H1 (cell line): ENCODE measurements at regions not wholly inside any gene's neighbourhood (a gene's known extent, or its start where the extent isn't known, plus 50 kb on each side); places are given as distances from the start of the nearest gene placed in this dataset.

Experiments
- CTCF ChIA-PET: fragments of 300-600 bp; sonication (Branson Sonifier 250); formaldehyde crosslinking; loops from one replicate; lab custom pipeline; 2021; ENCODE audit not compliant: partially characterized antibody; lab: Charles Lee
- POLR2A ChIA-PET: fragments of 300-600 bp; sonication (Branson Sonifier 250); formaldehyde crosslinking; loops from one replicate; lab custom pipeline; 2021; ENCODE audit warnings: inconsistent platforms; ENCODE audit not compliant: partially characterized antibody; lab: Charles Lee
- DNase-seq, 2 experiments: peaks; one replicate each; pipeline versions ENCODE4 v3.0.0 to v3.0.0-alpha.2; 2010 to 2022; ENCODE audit warnings: low spot score in 2 of 2, low read depth in 1 of 2, mixed read lengths in 1 of 2
- FAIRE-seq: peaks from 2 replicates; lab custom pipeline; 2011; peaks lifted over from hg19 to GRCh38; lab: Jason Lieb, UNC
- H2AFZ ChIP-seq: 2 replicates; pipeline ENCODE4 v1.8.1; 2012; ENCODE audit warnings: low read length, inconsistent platforms
- H2AK5ac ChIP-seq: 2 replicates; pipeline ENCODE4 v1.6.1; 2013; ENCODE audit warnings: low read depth, low read length
- H2BK120ac ChIP-seq: replicated peaks from 2 replicates; pipeline ENCODE3; 2013; ENCODE audit warnings: low read depth, low read length, inconsistent platforms
- H2BK12ac ChIP-seq: 2 replicates; pipeline ENCODE4 v1.6.1; 2013; ENCODE audit warnings: low read depth, low read length
- H2BK15ac ChIP-seq: 2 replicates; pipeline ENCODE4 v1.6.1; 2013; ENCODE audit warnings: low read length
- H2BK20ac ChIP-seq: 2 replicates; pipeline ENCODE4 v1.6.1; 2013; ENCODE audit warnings: low read length
- H2BK5ac ChIP-seq: 2 replicates; pipeline ENCODE4 v1.6.1; 2013; ENCODE audit warnings: low read depth, low read length
- H3K14ac ChIP-seq: 2 replicates; pipeline ENCODE4 v1.6.1; 2013; ENCODE audit warnings: inconsistent platforms; ENCODE audit not compliant: insufficient read length
- H3K18ac ChIP-seq: 2 replicates; pipeline ENCODE4 v1.6.1; 2013; ENCODE audit warnings: low read length; ENCODE audit errors: extremely low read depth
- H3K23ac ChIP-seq: 2 replicates; pipeline ENCODE4 v1.6.1; 2013; ENCODE audit warnings: inconsistent platforms; ENCODE audit not compliant: insufficient read length
- H3K23me2 ChIP-seq: 2 replicates; pipeline ENCODE4 v1.6.1; 2013; ENCODE audit warnings: low read depth, low read length
- H3K27ac ChIP-seq: 2 replicates; pipeline ENCODE4 v1.6.1; 2011; ENCODE audit warnings: low read depth, low read length, inconsistent platforms
- H3K27me3 ChIP-seq, 4 experiments: replicated peaks in 1 of 4; 1 replicate in 1 of 4; 2 replicates in 3 of 4; pipeline versions ENCODE4 v1.6.1 to v1.8.1; 2011 to 2013; ENCODE audit warnings: low read length in 3 of 4, mild to moderate bottlenecking in 3 of 4, inconsistent platforms in 2 of 4, mixed read lengths in 2 of 4, moderate library complexity in 1 of 4; ENCODE audit not compliant: control insufficient read depth in 3 of 4, insufficient read depth in 3 of 4; ENCODE audit errors: extremely low read depth in 1 of 4
- H3K36me3 ChIP-seq, 4 experiments: 2 replicates each; pipeline versions ENCODE4 v1.6.1 to v1.8.1; 2011 to 2013; ENCODE audit warnings: mild to moderate bottlenecking in 4 of 4, low read length in 3 of 4, moderate library complexity in 2 of 4, control low read depth in 1 of 4, inconsistent platforms in 1 of 4; ENCODE audit not compliant: insufficient read depth in 4 of 4, control insufficient read depth in 2 of 4
- H3K4ac ChIP-seq: replicated peaks from 2 replicates; pipeline ENCODE3; 2013; ENCODE audit warnings: low read length, low read depth, mixed read lengths, inconsistent platforms; ENCODE audit not compliant: insufficient read length
- H3K4me1 ChIP-seq, 4 experiments: replicated peaks in 1 of 4; 1 replicate in 1 of 4; 2 replicates in 3 of 4; pipeline versions ENCODE4 v1.6.1 to v1.8.1; 2011 to 2013; ENCODE audit warnings: low read length in 3 of 4, inconsistent platforms in 2 of 4, mixed read lengths in 1 of 4; ENCODE audit not compliant: insufficient read depth in 4 of 4, control insufficient read depth in 3 of 4
- H3K4me2 ChIP-seq, 2 experiments: 2 replicates each; pipeline versions ENCODE4 v1.6.1 to v1.8.1; 2011 to 2013; ENCODE audit warnings: low read depth in 2 of 2, low read length in 2 of 2, control low read depth in 1 of 2, inconsistent platforms in 1 of 2, mild to moderate bottlenecking in 1 of 2; ENCODE audit not compliant: insufficient read depth in 1 of 2
- H3K4me3 ChIP-seq, 4 experiments: fragments of 200-600, 300-600 bp in 1 of 4; sonication (generic), shearing (Covaris generic), sonication (Bioruptor Twin) in 1 of 4; 2 replicates each; pipeline versions ENCODE4 v1.5.1 to v1.8.1; 2011 to 2016; ENCODE audit warnings: low read length in 4 of 4, low read depth in 3 of 4, control low read depth in 2 of 4, inconsistent platforms in 2 of 4, mild to moderate bottlenecking in 2 of 4, mixed read lengths in 1 of 4, moderate library complexity in 1 of 4; ENCODE audit not compliant: insufficient read depth in 2 of 4; ENCODE audit errors: extremely low read depth in 1 of 4
- H3K56ac ChIP-seq: replicated peaks from 2 replicates; pipeline ENCODE3; 2013; ENCODE audit warnings: low read depth, mild to moderate bottlenecking, mixed read lengths, low read length, inconsistent platforms; ENCODE audit not compliant: insufficient read length
- H3K79me1 ChIP-seq: 2 replicates; pipeline ENCODE4 v1.6.1; 2013; ENCODE audit warnings: low read depth, low read length, control low read depth
- H3K79me2 ChIP-seq, 2 experiments: 2 replicates each; pipeline versions ENCODE4 v1.6.1 to v1.8.1; 2012 to 2013; ENCODE audit warnings: low read length in 2 of 2, mild to moderate bottlenecking in 2 of 2, inconsistent platforms in 1 of 2; ENCODE audit not compliant: insufficient read depth in 2 of 2, control insufficient read depth in 1 of 2
- H3K9ac ChIP-seq, 4 experiments: replicated peaks in 1 of 4; 1 replicate in 1 of 4; 2 replicates in 3 of 4; pipeline versions ENCODE4 v1.6.1 to v1.8.1; 2011 to 2013; ENCODE audit warnings: low read depth in 3 of 4, low read length in 3 of 4, control low read depth in 2 of 4, mild to moderate bottlenecking in 2 of 4, moderate library complexity in 2 of 4, inconsistent platforms in 1 of 4; ENCODE audit errors: extremely low read depth in 1 of 4
- H3K9me3 ChIP-seq, 2 experiments: 2 replicates each; pipeline versions ENCODE4 v1.6.1 to v1.8.1; 2012 to 2013; ENCODE audit warnings: mild to moderate bottlenecking in 2 of 2, moderate library complexity in 2 of 2, control low read depth in 1 of 2, inconsistent platforms in 1 of 2, low read depth in 1 of 2, low read length in 1 of 2, mixed read lengths in 1 of 2; ENCODE audit not compliant: insufficient read depth in 2 of 2
- H4K20me1 ChIP-seq, 2 experiments: replicated peaks in 1 of 2; 2 replicates each; pipeline versions ENCODE3 to v1.8.1; 2011 to 2013; ENCODE audit warnings: inconsistent platforms in 2 of 2, low read length in 2 of 2, mild to moderate bottlenecking in 1 of 2; ENCODE audit not compliant: insufficient read depth in 2 of 2, control insufficient read depth in 1 of 2
- H4K5ac ChIP-seq: 2 replicates; pipeline ENCODE4 v1.6.1; 2013; ENCODE audit warnings: low read length, low read depth, mixed read lengths, inconsistent platforms; ENCODE audit not compliant: insufficient read length
- H4K8ac ChIP-seq: 2 replicates; pipeline ENCODE4 v1.8.0; 2013; ENCODE audit warnings: mild to moderate bottlenecking, moderate library complexity, low read length, inconsistent platforms; ENCODE audit not compliant: insufficient read depth; ENCODE audit errors: extremely low read depth
- H4K91ac ChIP-seq: replicated peaks from 2 replicates; pipeline ENCODE3; 2013; ENCODE audit warnings: low read length, mixed read lengths, inconsistent platforms; ENCODE audit not compliant: insufficient read length
- ATF2 ChIP-seq: IDR thresholded peaks from 2 replicates; pipeline ENCODE4 v1.6.1; 2012; ENCODE audit warnings: low read length, inconsistent platforms
- EP300 ChIP-seq, 2 experiments: IDR thresholded peaks; 1 replicate in 1 of 2; 2 replicates in 1 of 2; pipeline ENCODE4 v1.6.1; 2011 to 2012; ENCODE audit warnings: low read depth in 2 of 2, low read length in 2 of 2, mild to moderate bottlenecking in 2 of 2, borderline replicate concordance in 1 of 2, inconsistent platforms in 1 of 2, moderate library complexity in 1 of 2
- EZH2 ChIP-seq: fragments of 200-600 bp; sonication (generic); IDR thresholded peaks from 2 replicates; pipeline ENCODE4 v1.7.1; 2012; ENCODE audit warnings: low read depth, mild to moderate bottlenecking, moderate library complexity, low read length, inconsistent platforms; ENCODE audit not compliant: severe bottlenecking
- HDAC2 ChIP-seq, 2 experiments: fragments of 300-600 bp in 1 of 2; sonication (generic) in 1 of 2; IDR thresholded peaks; 2 replicates each; pipeline ENCODE4 v1.6.1; 2011 to 2012; ENCODE audit warnings: low read depth in 2 of 2, low read length in 2 of 2, mild to moderate bottlenecking in 2 of 2, moderate library complexity in 2 of 2, borderline replicate concordance in 1 of 2, inconsistent platforms in 1 of 2
- POLR2A ChIP-seq, 2 experiments: IDR thresholded peaks; 1 replicate in 1 of 2; 2 replicates in 1 of 2; pipeline ENCODE4 v1.6.1; 2011; ENCODE audit warnings: low read depth in 2 of 2, low read length in 2 of 2, mild to moderate bottlenecking in 2 of 2; ENCODE audit errors: control extremely low read depth in 1 of 2
- POLR2AphosphoS5 ChIP-seq: IDR thresholded peaks from 2 replicates; pipeline ENCODE4 v1.6.1; 2011; ENCODE audit warnings: low read depth, low read length
- RAD21 ChIP-seq, 2 experiments: IDR thresholded peaks in 1 of 2; conservative IDR thresholded peaks in 1 of 2; 2 replicates each; pipeline ENCODE4 v1.6.1; 2011; ENCODE audit warnings: low read depth in 2 of 2, low read length in 2 of 2, improper control_type of control experiment in 1 of 2, inconsistent platforms in 1 of 2, mild to moderate bottlenecking in 1 of 2, moderate library complexity in 1 of 2
- RFX5 ChIP-seq: IDR thresholded peaks from 2 replicates; pipeline ENCODE4 v1.6.1; 2011; ENCODE audit warnings: low read depth, low read length, improper control_type of control experiment, borderline replicate concordance
- SP1 ChIP-seq: IDR thresholded peaks from 2 replicates; pipeline ENCODE4 v1.6.1; 2011; ENCODE audit warnings: low read depth, low read length
- SP2 ChIP-seq: IDR thresholded peaks from 2 replicates; pipeline ENCODE4 v1.6.1; 2012; ENCODE audit warnings: mild to moderate bottlenecking, low read length, inconsistent platforms
- SP4 ChIP-seq: IDR thresholded peaks from 2 replicates; pipeline ENCODE4 v1.6.1; 2012; ENCODE audit warnings: low read length, inconsistent platforms
- TAF1 ChIP-seq: IDR thresholded peaks from 2 replicates; pipeline ENCODE4 v1.6.1; 2011; ENCODE audit warnings: mild to moderate bottlenecking, low read depth, low read length
- WGBS, 2 experiments: shearing (Covaris generic) in 1 of 2; methylation state at CpG; one replicate each; pipeline versions ENCODE4 v1.1.6 to v1.1.7; 2013 to 2015; ENCODE audit warnings: low lambda C conversion rate in 2 of 2, mixed read lengths in 2 of 2, inconsistent platforms in 1 of 2, low coverage in 1 of 2, missing lambda C conversion rate in 1 of 2; ENCODE audit not compliant: insufficient replicate concordance in 2 of 2, insufficient coverage in 1 of 2, insufficient read length in 1 of 2; ENCODE audit errors: extremely low coverage in 1 of 2, missing lambda C conversion rate in 1 of 2; 5-methylcytosine and 5-hydroxymethylcytosine counted together

- Histone ChIP-seq H3K4me3 (no peak overlapping the region), H4K91ac (no peak overlapping the region), H2BK5ac (no peak overlapping the region), H3K9me3 (no peaks in the 10 kb centered on the region), H4K8ac (no peak overlapping the region), H3K18ac (no peak overlapping the region), H3K4me2 (no peak overlapping the region), H2BK120ac (no peak overlapping the region), H2AK5ac (no peak overlapping the region), H3K4me1 (peaks cover 0 to 10% (median 6%) of the 10 kb centered on the region in 4 experiments; a peak in 2 of 7 replicates), H3K23ac (no peak overlapping the region), H2AFZ (no peak overlapping the region), H2BK20ac (no peak overlapping the region), H4K5ac (no peak overlapping the region), H3K23me2 (no peaks in the 10 kb centered on the region), H3K36me3 (no peaks in the 10 kb centered on the region), H3K79me1 (no peaks in the 10 kb centered on the region), H2BK12ac (no peak overlapping the region), H2BK15ac (no peak overlapping the region), H4K20me1 (no peaks in the 10 kb centered on the region), H3K27me3 (no peaks in the 10 kb centered on the region), H3K14ac (no peak overlapping the region), H3K4ac (no peak overlapping the region), H3K27ac (no peak overlapping the region), H3K56ac (no peak overlapping the region), H3K9ac (no peak overlapping the region), H3K79me2 (no peaks in the 10 kb centered on the region)
- 86% methylated on average over 6 of the region's 6 CpGs; no CpG with 5 or more reads in 1 of the 2 experiments for WGBS, 2 experiments
- DNase-seq (no peak), FAIRE-seq (no peak)
- POLR2A ChIA-PET = no interaction called here
- CTCF ChIA-PET = no interaction called here
- TF ChIP-seq POLR2A (IDR thresholded peaks at IDR 0.05; ENCODE audit: control extremely low read depth in 1 of 2, low read depth in 2 of 2, low read length in 2 of 2) = no peak
- no peak for TF ChIP-seq RAD21 (IDR thresholded peaks at IDR 0.05 in 1 of 2, conservative IDR thresholded peaks at IDR 0.05 in 1 of 2; ENCODE audit: low read depth in 2 of 2, low read length in 2 of 2)
- TF ChIP-seq POLR2AphosphoS5 = no peak
- TF ChIP-seq SP1 = no peak
- TF ChIP-seq HDAC2 (IDR thresholded peaks at IDR 0.05; ENCODE audit: borderline replicate concordance in 1 of 2, low read depth in 2 of 2, low read length in 2 of 2) = no peak
- no peak for TF ChIP-seq EP300 (IDR thresholded peaks at IDR 0.05; ENCODE audit: borderline replicate concordance in 1 of 2, low read depth in 2 of 2, low read length in 2 of 2)
- TF ChIP-seq SP4 = no peak
- TF ChIP-seq TAF1 = no peak
- no peak for TF ChIP-seq ATF2
- TF ChIP-seq SP2 = no peak
- no peak for TF ChIP-seq RFX5
- no peak for TF ChIP-seq EZH2
Measured at GRCh38 chr1:216814576-216815259, 91.5 kb upstream of the ESRRG start.
